ENCODE measurements at regions not wholly inside any gene's neighbourhood (a gene's known extent, or its start where the extent isn't known, plus 50 kb on each side); places are given as distances from the start of the nearest gene placed in this dataset.
"Not testable (repeated sequence)": the region's sequence is repeated elsewhere in the genome, so short reads cannot be mapped to it uniquely, and the experiment has no call there.

GRCh38 chr13:50543782-50544181, 299.7 kb downstream of the DLEU7 start:
- Histone ChIP-seq H3K4me3 (no peak overlapping the region), H3K9me2 (replicated peaks; ENCODE audit: insufficient read depth) (no peaks in the 10 kb centered on the region), H3K27ac (peak overlapping the region; percentile 68), H3K4me2 (peak overlapping the region; percentile 55), H3K36me3 (replicated peaks; ENCODE audit: insufficient read depth, low read depth) (no peaks in the 10 kb centered on the region), H3K79me2 (no peaks in the 10 kb centered on the region), H4K20me1 (ENCODE audit: insufficient read depth, poor library complexity, severe bottlenecking) (no peaks in the 10 kb centered on the region), H3K9me3 (ENCODE audit: low read depth) (peaks cover under 1% of the 10 kb centered on the region), H3K27me3 (no peaks in the 10 kb centered on the region), H2AFZ (peak overlapping the region; percentile 9), H3K4me1 (ENCODE audit: insufficient read depth) (no peaks in the 10 kb centered on the region)
- peak; percentile 55 for DNase-seq (ENCODE audit: low spot score)
- no peak for TF ChIP-seq EZH2 (IDR thresholded peaks at IDR 0.05; ENCODE audit: borderline replicate concordance)
- whole genome bisulfite sequencing (ENCODE audit: low lambda C conversion rate, missing lambda C conversion rate), result 39% methylated on average over 6 of the region's 6 CpGs

- TF ChIP-seq EZH2phosphoT487 (IDR thresholded peaks at IDR 0.05; ENCODE audit: low read depth, severe bottlenecking, unreplicated experiment), result no peak
- no peak for TF ChIP-seq CTCF (IDR thresholded peaks at IDR 0.05; ENCODE audit: poor library complexity)
- TF ChIP-seq EZH2 (IDR thresholded peaks at IDR 0.05; ENCODE audit: borderline replicate concordance), result no peak
- no peaks in the 10 kb centered on the region for H3K27me3 ChIP-seq
- H2AFZ ChIP-seq, result no peak overlapping the region
- H4K20me1 ChIP-seq (ENCODE audit: insufficient read depth, poor library complexity, severe bottlenecking), result no peaks in the 10 kb centered on the region
- no peak for DNase-seq (ENCODE audit: low spot score)
- H3K9me3 ChIP-seq (ENCODE audit: low read depth), result no peaks in the 10 kb centered on the region
- H3K4me3 ChIP-seq, result no peak overlapping the region
- H3K9me2 ChIP-seq (replicated peaks; ENCODE audit: insufficient read depth), result no peaks in the 10 kb centered on the region
- whole genome bisulfite sequencing (ENCODE audit: low lambda C conversion rate, missing lambda C conversion rate), result 65% methylated on average over 3 of the region's 3 CpGs
- no peak overlapping the region for H3K4me2 ChIP-seq
- H3K36me3 ChIP-seq (replicated peaks; ENCODE audit: insufficient read depth, low read depth), result no peaks in the 10 kb centered on the region
- no peaks in the 10 kb centered on the region for H3K79me2 ChIP-seq
- peak overlapping the region; percentile 46 for H3K27ac ChIP-seq
- H3K4me1 ChIP-seq (ENCODE audit: insufficient read depth), result no peaks in the 10 kb centered on the region
Measured at GRCh38 chr13:50544211-50544610, 299.3 kb downstream of the DLEU7 start.

- H3K9me2 ChIP-seq (replicated peaks; ENCODE audit: insufficient read depth), result not testable (repeated sequence)
Measured at GRCh38 chr13:50547175-50547574, 296.3 kb downstream of the DLEU7 start.

GRCh38 chr13:50548586-50548985, 294.9 kb downstream of the DLEU7 start:
- TF ChIP-seq EZH2 (IDR thresholded peaks at IDR 0.05; ENCODE audit: borderline replicate concordance), result no peak
- no peak for TF ChIP-seq CTCF (IDR thresholded peaks at IDR 0.05; ENCODE audit: poor library complexity)
- no peak for TF ChIP-seq EZH2phosphoT487 (IDR thresholded peaks at IDR 0.05; ENCODE audit: low read depth, severe bottlenecking, unreplicated experiment)
- no peaks in the 10 kb centered on the region for H4K20me1 ChIP-seq (ENCODE audit: insufficient read depth, poor library complexity, severe bottlenecking)
- H2AFZ ChIP-seq, result no peak overlapping the region
- no peaks in the 10 kb centered on the region for H3K36me3 ChIP-seq (replicated peaks; ENCODE audit: insufficient read depth, low read depth)
- no peaks in the 10 kb centered on the region for H3K9me2 ChIP-seq (replicated peaks; ENCODE audit: insufficient read depth)
- H3K4me2 ChIP-seq, result no peak overlapping the region
- H3K79me2 ChIP-seq, result no peaks in the 10 kb centered on the region
- no peaks in the 10 kb centered on the region for H3K4me1 ChIP-seq (ENCODE audit: insufficient read depth)
- no peak for DNase-seq (ENCODE audit: low spot score)
- no peak overlapping the region for H3K4me3 ChIP-seq
- 93% methylated on average over 2 of the region's 2 CpGs for WGBS (ENCODE audit: low lambda C conversion rate, missing lambda C conversion rate)
- no peak overlapping the region for H3K27ac ChIP-seq
- no peaks in the 10 kb centered on the region for H3K9me3 ChIP-seq (ENCODE audit: low read depth)
- H3K27me3 ChIP-seq, result no peaks in the 10 kb centered on the region

More at GRCh38 chr13:50547175-50547574, 296.3 kb downstream of the DLEU7 start:
- not testable (repeated sequence) for H3K27me3 ChIP-seq; H4K20me1 ChIP-seq (ENCODE audit: insufficient read depth, poor library complexity, severe bottlenecking); H3K4me1 ChIP-seq (ENCODE audit: insufficient read depth); H3K4me3 ChIP-seq; H2AFZ ChIP-seq; H3K36me3 ChIP-seq (replicated peaks; ENCODE audit: insufficient read depth, low read depth); DNase-seq (ENCODE audit: low spot score); H3K79me2 ChIP-seq; H3K4me2 ChIP-seq; H3K9me3 ChIP-seq (ENCODE audit: low read depth); H3K27ac ChIP-seq
- WGBS (ENCODE audit: low lambda C conversion rate, missing lambda C conversion rate), result 94% methylated on average over 1 of the region's 2 CpGs

Data from hepatocyte (in vitro differentiated cells).